ENCODE measurements at regions not wholly inside any gene's neighbourhood (a gene's known extent, or its start where the extent isn't known, plus 50 kb on each side); places are given as distances from the start of the nearest gene placed in this dataset.

GRCh38 chr2:54030396-54030741 is 59.6 kb upstream of the PSME4 start:
- TF ChIP-seq, protein P1, sequence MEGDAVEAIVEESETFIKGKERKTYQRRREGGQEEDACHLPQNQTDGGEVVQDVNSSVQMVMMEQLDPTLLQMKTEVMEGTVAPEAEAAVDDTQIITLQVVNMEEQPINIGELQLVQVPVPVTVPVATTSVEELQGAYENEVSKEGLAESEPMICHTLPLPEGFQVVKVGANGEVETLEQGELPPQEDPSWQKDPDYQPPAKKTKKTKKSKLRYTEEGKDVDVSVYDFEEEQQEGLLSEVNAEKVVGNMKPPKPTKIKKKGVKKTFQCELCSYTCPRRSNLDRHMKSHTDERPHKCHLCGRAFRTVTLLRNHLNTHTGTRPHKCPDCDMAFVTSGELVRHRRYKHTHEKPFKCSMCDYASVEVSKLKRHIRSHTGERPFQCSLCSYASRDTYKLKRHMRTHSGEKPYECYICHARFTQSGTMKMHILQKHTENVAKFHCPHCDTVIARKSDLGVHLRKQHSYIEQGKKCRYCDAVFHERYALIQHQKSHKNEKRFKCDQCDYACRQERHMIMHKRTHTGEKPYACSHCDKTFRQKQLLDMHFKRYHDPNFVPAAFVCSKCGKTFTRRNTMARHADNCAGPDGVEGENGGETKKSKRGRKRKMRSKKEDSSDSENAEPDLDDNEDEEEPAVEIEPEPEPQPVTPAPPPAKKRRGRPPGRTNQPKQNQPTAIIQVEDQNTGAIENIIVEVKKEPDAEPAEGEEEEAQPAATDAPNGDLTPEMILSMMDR (IDR thresholded peaks at IDR 0.05) = no peak
- TF ChIP-seq POLR2AphosphoS5 (IDR thresholded peaks at IDR 0.05; ENCODE audit: low read depth, low read length) = no peak

Data from Panc1 (cell line).